Calu3 (cell line): ENCODE measurements at regions not wholly inside any gene's neighbourhood (a gene's known extent, or its start where the extent isn't known, plus 50 kb on each side); places are given as distances from the start of the nearest gene placed in this dataset.

Experiments used
- BruUV-seq: library from RNA; stranded (reverse); fragments of 400-500 nt; replicated peaks from 2 replicates; lab custom pipeline; 2021; lab: Mats Ljungman, UMichigan
- CTCF ChIA-PET: fragments of 300-600 bp; sonication (Branson Sonifier 250); formaldehyde crosslinking; loops from one replicate; lab custom pipeline; 2022; ENCODE audit warnings: antibody characterized with exemption; lab: Charles Lee
- DNase-seq: peaks from one replicate; pipeline ENCODE4 v3.0.0; 2022
- H3K27ac Mint-ChIP-seq: one replicate; pipeline ENCODE4 v1.8.0; 2022; ENCODE audit warnings: mixed read lengths; ENCODE audit not compliant: unreplicated experiment
- H3K27me3 Mint-ChIP-seq: one replicate; pipeline ENCODE4 v1.8.0; 2022; ENCODE audit warnings: mixed read lengths; ENCODE audit not compliant: unreplicated experiment
- H3K36me3 Mint-ChIP-seq: one replicate; pipeline ENCODE4 v1.8.0; 2022; ENCODE audit warnings: mild to moderate bottlenecking, moderate library complexity, mixed read lengths; ENCODE audit not compliant: insufficient read depth, unreplicated experiment
- H3K4me1 Mint-ChIP-seq: one replicate; pipeline ENCODE4 v1.8.0; 2022; ENCODE audit warnings: mild to moderate bottlenecking, low read depth, mixed read lengths; ENCODE audit not compliant: unreplicated experiment
- H3K4me3 Mint-ChIP-seq: one replicate; pipeline ENCODE4 v1.8.0; 2022; ENCODE audit warnings: mild to moderate bottlenecking, low read depth, moderate library complexity, mixed read lengths; ENCODE audit not compliant: unreplicated experiment
- H3K9me3 Mint-ChIP-seq: one replicate; pipeline ENCODE4 v1.8.0; 2022; ENCODE audit warnings: low read depth, mixed read lengths; ENCODE audit not compliant: unreplicated experiment
- CTCF ChIP-seq: fragments of 200-600 bp; IDR thresholded peaks from one replicate; pipeline ENCODE4 v1.8.0; 2022; ENCODE audit warnings: antibody characterized with exemption; ENCODE audit not compliant: unreplicated experiment
- intact Hi-C: fragments of 100-400 bp; cut with micrococcal nuclease; formaldehyde crosslinking; loops from one replicate; pipeline ENCODE4 v1.10.0; 2022; ENCODE audit not compliant: unreplicated experiment

GRCh38 chr20:6611911-6612605 lies 155.4 kb upstream of the BMP2 start:
- Mint-ChIP-seq H3K36me3 (no peaks in the 10 kb centered on the region), H3K27ac (peak overlapping the region; percentile 57), H3K4me3 (no peak overlapping the region), H3K9me3 (peaks cover 2% of the 10 kb centered on the region), H3K27me3 (no peaks in the 10 kb centered on the region), H3K4me1 (peaks cover 35% of the 10 kb centered on the region)
- no peak for TF ChIP-seq CTCF
- CTCF ChIA-PET: interaction anchor here (0.6 to 1.6 kb wide), 8 partner anchors 10 to 1926 kb away, joined by 3 to 5 read pairs (median 3); no protein-coding TSS in a partner anchor
- intact Hi-C loops: no loop called here
- peak; percentile 18 for DNase-seq
- TSS peak; percentile 63 for BruUV-seq

GRCh38 chr20:6606651-6607050 lies 160.8 kb upstream of the BMP2 start:
- no peak overlapping the region for H3K27ac Mint-ChIP-seq
- no peak for DNase-seq
- no peaks in the 10 kb centered on the region for H3K27me3 Mint-ChIP-seq
- BruUV-seq: no TSS peak
- H3K4me3 Mint-ChIP-seq: no peak overlapping the region
- intact Hi-C loops: no loop called here
- peaks cover 3% of the 10 kb centered on the region for H3K4me1 Mint-ChIP-seq
- CTCF ChIA-PET: no interaction called here
- TF ChIP-seq CTCF: no peak
- no peaks in the 10 kb centered on the region for H3K9me3 Mint-ChIP-seq
- H3K36me3 Mint-ChIP-seq: no peaks in the 10 kb centered on the region

GRCh38 chr20:6605055-6605935 lies 162.2 kb upstream of the BMP2 start:
- no peak overlapping the region for H3K27ac Mint-ChIP-seq
- BruUV-seq: no TSS peak
- TF ChIP-seq CTCF: no peak
- H3K36me3 Mint-ChIP-seq: no peaks in the 10 kb centered on the region
- no peak overlapping the region for H3K4me3 Mint-ChIP-seq
- H3K27me3 Mint-ChIP-seq: no peaks in the 10 kb centered on the region
- intact Hi-C loops: no loop called here
- CTCF ChIA-PET: no interaction called here
- H3K9me3 Mint-ChIP-seq: no peaks in the 10 kb centered on the region
- H3K4me1 Mint-ChIP-seq: no peaks in the 10 kb centered on the region
- DNase-seq: no peak

- H3K9me3 Mint-ChIP-seq: no peaks in the 10 kb centered on the region
- no peaks in the 10 kb centered on the region for H3K4me1 Mint-ChIP-seq
- H3K27me3 Mint-ChIP-seq: no peaks in the 10 kb centered on the region
- CTCF ChIA-PET: no interaction called here
- no peak overlapping the region for H3K27ac Mint-ChIP-seq
- intact Hi-C loops: no loop called here
- no peak for TF ChIP-seq CTCF
- no peaks in the 10 kb centered on the region for H3K36me3 Mint-ChIP-seq
- DNase-seq: no peak
- no peak overlapping the region for H3K4me3 Mint-ChIP-seq
- BruUV-seq: no TSS peak
These were observed 163.3 kb upstream of the BMP2 start for GRCh38 chr20:6604179-6604578.
